ENCODE measurements at regions not wholly inside any gene's neighbourhood (a gene's known extent, or its start where the extent isn't known, plus 50 kb on each side); places are given as distances from the start of the nearest gene placed in this dataset.

GRCh38 chr9:93820667-93821306 is 134.4 kb downstream of the BARX1 start:
- no peaks in the 10 kb centered on the region for H3K27me3 ChIP-seq
- H3K4me1 ChIP-seq: no peaks in the 10 kb centered on the region
- TF ChIP-seq POLR2A (IDR thresholded peaks at IDR 0.05) (no peak), CTCF (IDR thresholded peaks at IDR 0.05) (no peak)
- no peak overlapping the region for H3K4me3 ChIP-seq (replicated peaks in 1 of 3)
- no peaks in the 10 kb centered on the region for H3K9me3 ChIP-seq
- intact Hi-C loops (cut with DNase I): no loop called here
- 42 to 44% methylated on average over 6 of the region's 6 CpGs for WGBS, 2 donors
- DNase-seq: no peak
- no peak overlapping the region for H3K27ac ChIP-seq
- no peaks in the 10 kb centered on the region for H3K36me3 ChIP-seq

GRCh38 chr9:93819905-93820304 is 135.2 kb downstream of the BARX1 start:
- DNase-seq: no peak

GRCh38 chr9:93818827-93819472 is 136.2 kb downstream of the BARX1 start:
- Histone ChIP-seq H3K27ac (no peak overlapping the region), H3K9me3 (no peaks in the 10 kb centered on the region), H3K27me3 (no peaks in the 10 kb centered on the region), H3K4me3 (replicated peaks in 1 of 3) (no peak overlapping the region), H3K4me1 (no peaks in the 10 kb centered on the region), H3K36me3 (no peaks in the 10 kb centered on the region)
- no peak for DNase-seq
- WGBS, 2 donors: 56 to 60% methylated on average over 5 to 10 of the region's 17 CpGs
- intact Hi-C loops (cut with DNase I): no loop called here
- no peak for TF ChIP-seq CTCF (IDR thresholded peaks at IDR 0.05)
- no peak for TF ChIP-seq POLR2A (IDR thresholded peaks at IDR 0.05)

More at GRCh38 chr9:93819905-93820304, 135.2 kb downstream of the BARX1 start:
- Histone ChIP-seq H3K4me3 (replicated peaks in 1 of 3) (no peak overlapping the region), H3K27ac (no peak overlapping the region), H3K36me3 (no peaks in the 10 kb centered on the region), H3K4me1 (no peaks in the 10 kb centered on the region), H3K9me3 (no peaks in the 10 kb centered on the region), H3K27me3 (no peaks in the 10 kb centered on the region)
- intact Hi-C loops (cut with DNase I): no loop called here
- TF ChIP-seq POLR2A (IDR thresholded peaks at IDR 0.05): no peak
- no peak for TF ChIP-seq CTCF (IDR thresholded peaks at IDR 0.05)
- WGBS, 2 donors: 79 to 90% methylated on average over 5 of the region's 5 CpGs

GRCh38 chr9:93818237-93818636 is 136.9 kb downstream of the BARX1 start:
- Histone ChIP-seq H3K27me3 (no peaks in the 10 kb centered on the region), H3K4me1 (no peaks in the 10 kb centered on the region), H3K27ac (no peak overlapping the region), H3K9me3 (no peaks in the 10 kb centered on the region), H3K4me3 (replicated peaks in 1 of 3) (no peak overlapping the region), H3K36me3 (no peaks in the 10 kb centered on the region)
- no peak for DNase-seq
- intact Hi-C loops (cut with DNase I): no loop called here
- TF ChIP-seq CTCF (IDR thresholded peaks at IDR 0.05): no peak
- no peak for TF ChIP-seq POLR2A (IDR thresholded peaks at IDR 0.05)

GRCh38 chr9:93815677-93816076 is 139.5 kb downstream of the BARX1 start:
- H3K9me3 ChIP-seq: no peaks in the 10 kb centered on the region
- no peaks in the 10 kb centered on the region for H3K27me3 ChIP-seq
- TF ChIP-seq POLR2A (IDR thresholded peaks at IDR 0.05): no peak
- no peak for TF ChIP-seq CTCF (IDR thresholded peaks at IDR 0.05)
- WGBS, 2 donors: 70 to 85% methylated on average over 5 of the region's 5 CpGs
- H3K4me3 ChIP-seq (replicated peaks in 1 of 3): no peak overlapping the region
- intact Hi-C loops (cut with DNase I): no loop called here
- DNase-seq: no peak
- H3K36me3 ChIP-seq: no peaks in the 10 kb centered on the region
- H3K4me1 ChIP-seq: no peaks in the 10 kb centered on the region
- no peak overlapping the region for H3K27ac ChIP-seq

Data from thyroid gland (tissue), 4 donors.